ENCODE measurements at regions not wholly inside any gene's neighbourhood (a gene's known extent, or its start where the extent isn't known, plus 50 kb on each side); places are given as distances from the start of the nearest gene placed in this dataset.
"Not testable (repeated sequence)": the region's sequence is repeated elsewhere in the genome, so short reads cannot be mapped to it uniquely, and the experiment has no call there.

GRCh38 chr1:144140243-144140642 is 168.5 kb upstream of the FAM72C start:
- no CpG with 5 or more reads among the region's 2 CpGs for WGBS, 2 experiments (ENCODE audit: insufficient coverage in 2 of 2)
- H3K4me3 ChIP-seq (ENCODE audit: extremely low read depth, insufficient read depth, low read length, poor library complexity, severe bottlenecking); H3K4me1 ChIP-seq (ENCODE audit: control insufficient read depth, insufficient read depth, low read length, poor library complexity, severe bottlenecking); H3K27ac ChIP-seq (ENCODE audit: low read depth, low read length, severe bottlenecking); H3K9me3 ChIP-seq (ENCODE audit: control insufficient read depth, low read length); H3K36me3 ChIP-seq (ENCODE audit: control insufficient read depth, insufficient read depth, low read length): not testable (repeated sequence)

- H3K4me3 ChIP-seq (ENCODE audit: extremely low read depth, insufficient read depth, low read length, poor library complexity, severe bottlenecking); H3K36me3 ChIP-seq (ENCODE audit: control insufficient read depth, insufficient read depth, low read length); H3K27ac ChIP-seq (ENCODE audit: low read depth, low read length, severe bottlenecking); H3K9me3 ChIP-seq (ENCODE audit: control insufficient read depth, low read length); H3K4me1 ChIP-seq (ENCODE audit: control insufficient read depth, insufficient read depth, low read length, poor library complexity, severe bottlenecking): not testable (repeated sequence)
- WGBS, 2 experiments (ENCODE audit: insufficient coverage in 2 of 2), result 36% methylated on average over 2 of the region's 7 CpGs; no CpG with 5 or more reads in 1 of the 2 experiments
Observed at GRCh38 chr1:144105006-144105405, 133.2 kb upstream of the FAM72C start.

- WGBS, 2 experiments (ENCODE audit: insufficient coverage in 2 of 2), result 85 to 89% methylated on average over 14 of the region's 14 CpGs
- H3K36me3 ChIP-seq (ENCODE audit: control insufficient read depth, insufficient read depth, low read length); H3K4me3 ChIP-seq (ENCODE audit: extremely low read depth, insufficient read depth, low read length, poor library complexity, severe bottlenecking); H3K27ac ChIP-seq (ENCODE audit: low read depth, low read length, severe bottlenecking); H3K4me1 ChIP-seq (ENCODE audit: control insufficient read depth, insufficient read depth, low read length, poor library complexity, severe bottlenecking); H3K9me3 ChIP-seq (ENCODE audit: control insufficient read depth, low read length): not testable (repeated sequence)
Observed at GRCh38 chr1:144104000-144104677, 132.4 kb upstream of the FAM72C start.

GRCh38 chr1:144103156-144103880 is 131.5 kb upstream of the FAM72C start:
- H3K27ac ChIP-seq (ENCODE audit: low read depth, low read length, severe bottlenecking); H3K4me1 ChIP-seq (ENCODE audit: control insufficient read depth, insufficient read depth, low read length, poor library complexity, severe bottlenecking); H3K9me3 ChIP-seq (ENCODE audit: control insufficient read depth, low read length); H3K36me3 ChIP-seq (ENCODE audit: control insufficient read depth, insufficient read depth, low read length); H3K4me3 ChIP-seq (ENCODE audit: extremely low read depth, insufficient read depth, low read length, poor library complexity, severe bottlenecking): not testable (repeated sequence)
- 87 to 89% methylated on average over 4 of the region's 6 CpGs for WGBS, 2 experiments (ENCODE audit: insufficient coverage in 2 of 2)

GRCh38 chr1:144102046-144102745 is 130.4 kb upstream of the FAM72C start:
- H3K9me3 ChIP-seq (ENCODE audit: control insufficient read depth, low read length); H3K36me3 ChIP-seq (ENCODE audit: control insufficient read depth, insufficient read depth, low read length); H3K27ac ChIP-seq (ENCODE audit: low read depth, low read length, severe bottlenecking); H3K4me3 ChIP-seq (ENCODE audit: extremely low read depth, insufficient read depth, low read length, poor library complexity, severe bottlenecking); H3K4me1 ChIP-seq (ENCODE audit: control insufficient read depth, insufficient read depth, low read length, poor library complexity, severe bottlenecking): not testable (repeated sequence)
- 82 to 88% methylated on average over 2 to 3 of the region's 3 CpGs for WGBS, 2 experiments (ENCODE audit: insufficient coverage in 2 of 2)

GRCh38 chr1:144101397-144102045 is 129.7 kb upstream of the FAM72C start:
- no peaks in the 10 kb centered on the region for H3K4me1 ChIP-seq (ENCODE audit: control insufficient read depth, insufficient read depth, low read length, poor library complexity, severe bottlenecking)
- WGBS, 2 experiments (ENCODE audit: insufficient coverage in 2 of 2), result 76 to 77% methylated on average over 8 of the region's 8 CpGs
- H3K36me3 ChIP-seq (ENCODE audit: control insufficient read depth, insufficient read depth, low read length), result no peaks in the 10 kb centered on the region
- H3K27ac ChIP-seq (ENCODE audit: low read depth, low read length, severe bottlenecking), result no peak overlapping the region
- no peak overlapping the region for H3K4me3 ChIP-seq (ENCODE audit: extremely low read depth, insufficient read depth, low read length, poor library complexity, severe bottlenecking)
- peaks cover 5% of the 10 kb centered on the region for H3K9me3 ChIP-seq (ENCODE audit: control insufficient read depth, low read length)

- H3K36me3 ChIP-seq (ENCODE audit: control insufficient read depth, insufficient read depth, low read length); H3K4me1 ChIP-seq (ENCODE audit: control insufficient read depth, insufficient read depth, low read length, poor library complexity, severe bottlenecking); H3K9me3 ChIP-seq (ENCODE audit: control insufficient read depth, low read length); H3K27ac ChIP-seq (ENCODE audit: low read depth, low read length, severe bottlenecking): not testable (repeated sequence)
- peak overlapping the region; percentile 52 for H3K4me3 ChIP-seq (ENCODE audit: extremely low read depth, insufficient read depth, low read length, poor library complexity, severe bottlenecking)
- WGBS, 2 experiments (ENCODE audit: insufficient coverage in 2 of 2), result 1 to 2% methylated on average over 52 to 57 of the region's 93 CpGs
Observed at GRCh38 chr1:144077167-144077841, 105.5 kb upstream of the FAM72C start.

- not testable (repeated sequence) for H3K36me3 ChIP-seq (ENCODE audit: control insufficient read depth, insufficient read depth, low read length); H3K27ac ChIP-seq (ENCODE audit: low read depth, low read length, severe bottlenecking); H3K9me3 ChIP-seq (ENCODE audit: control insufficient read depth, low read length); H3K4me1 ChIP-seq (ENCODE audit: control insufficient read depth, insufficient read depth, low read length, poor library complexity, severe bottlenecking)
- 0% methylated on average over 20 of the region's 53 CpGs; no CpG with 5 or more reads in 1 of the 2 experiments for WGBS, 2 experiments (ENCODE audit: insufficient coverage in 2 of 2)
- peak overlapping the region; percentile 52 for H3K4me3 ChIP-seq (ENCODE audit: extremely low read depth, insufficient read depth, low read length, poor library complexity, severe bottlenecking)
Observed at GRCh38 chr1:144076646-144077045, 104.9 kb upstream of the FAM72C start.

GRCh38 chr1:144070394-144071053 is 98.7 kb upstream of the FAM72C start:
- not testable (repeated sequence) for H3K9me3 ChIP-seq (ENCODE audit: control insufficient read depth, low read length); H3K4me1 ChIP-seq (ENCODE audit: control insufficient read depth, insufficient read depth, low read length, poor library complexity, severe bottlenecking); H3K27ac ChIP-seq (ENCODE audit: low read depth, low read length, severe bottlenecking); H3K36me3 ChIP-seq (ENCODE audit: control insufficient read depth, insufficient read depth, low read length); H3K4me3 ChIP-seq (ENCODE audit: extremely low read depth, insufficient read depth, low read length, poor library complexity, severe bottlenecking)
- no CpG with 5 or more reads among the region's 3 CpGs for WGBS, 2 experiments (ENCODE audit: insufficient coverage in 2 of 2)

GRCh38 chr1:144067042-144067441 is 95.3 kb upstream of the FAM72C start:
- not testable (repeated sequence) for H3K36me3 ChIP-seq (ENCODE audit: control insufficient read depth, insufficient read depth, low read length); H3K27ac ChIP-seq (ENCODE audit: low read depth, low read length, severe bottlenecking); H3K4me1 ChIP-seq (ENCODE audit: control insufficient read depth, insufficient read depth, low read length, poor library complexity, severe bottlenecking); H3K4me3 ChIP-seq (ENCODE audit: extremely low read depth, insufficient read depth, low read length, poor library complexity, severe bottlenecking); H3K9me3 ChIP-seq (ENCODE audit: control insufficient read depth, low read length)
- no CpG with 5 or more reads among the region's 7 CpGs for WGBS, 2 experiments (ENCODE audit: insufficient coverage in 2 of 2)
